Nephron progenitor cell (in vitro differentiated cells): ENCODE measurements at regions not wholly inside any gene's neighbourhood (a gene's known extent, or its start where the extent isn't known, plus 50 kb on each side); places are given as distances from the start of the nearest gene placed in this dataset.

Experiments
- DNase-seq: peaks from one replicate; pipeline ENCODE4 v3.0.0; 2021
- H3K27ac Mint-ChIP-seq: 2 replicates; pipeline ENCODE4 v1.8.0; 2021; ENCODE audit warnings: mild to moderate bottlenecking, moderate library complexity, mixed read lengths
- H3K27me3 Mint-ChIP-seq: 2 replicates; pipeline ENCODE4 v1.8.0; 2021; ENCODE audit warnings: mild to moderate bottlenecking, low read depth, mixed read lengths; ENCODE audit not compliant: poor library complexity
- H3K36me3 Mint-ChIP-seq: 2 replicates; pipeline ENCODE4 v1.8.0; 2021; ENCODE audit warnings: low read depth, mixed read lengths
- H3K4me1 Mint-ChIP-seq: 2 replicates; pipeline ENCODE4 v1.8.0; 2021; ENCODE audit warnings: mixed read lengths
- H3K4me3 Mint-ChIP-seq: 2 replicates; pipeline ENCODE4 v1.8.0; 2021; ENCODE audit warnings: mild to moderate bottlenecking, moderate library complexity, mixed read lengths
- H3K9me3 Mint-ChIP-seq: 2 replicates; pipeline ENCODE4 v1.8.0; 2021; ENCODE audit warnings: mild to moderate bottlenecking, moderate library complexity, mixed read lengths
- TF ChIP-seq, protein P1 (sequence below): fragments of 200-600 bp; sonication (generic); IDR thresholded peaks from 2 replicates; pipeline ENCODE4 v1.5.0; 2021; ENCODE audit warnings: antibody characterized with exemption

DNA sequence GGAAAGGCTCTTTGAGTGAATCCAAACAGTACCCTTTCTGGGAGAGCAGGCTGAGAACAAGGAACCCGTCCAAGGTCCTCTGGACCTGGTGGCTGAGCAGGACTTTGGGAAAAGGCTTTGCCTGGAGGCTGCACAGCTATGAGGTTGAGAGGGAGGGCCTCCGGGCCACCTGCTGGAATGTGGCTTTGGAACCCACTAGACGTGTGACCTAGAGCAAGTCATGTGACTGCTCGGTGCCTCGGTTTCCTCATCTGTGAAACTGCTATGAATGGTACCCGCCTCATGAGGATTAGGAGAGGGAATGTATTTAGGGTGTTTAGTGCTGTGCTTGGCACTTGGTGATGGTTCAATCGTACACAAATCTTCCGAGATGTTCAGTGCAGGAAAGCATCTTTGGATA is 50.4 kb downstream of the HAPSTR1 start:
- Mint-ChIP-seq H3K27me3 (peaks cover 9% of the 10 kb centered on the region), H3K9me3 (peaks cover 22% of the 10 kb centered on the region), H3K4me1 (peaks cover 5% of the 10 kb centered on the region), H3K27ac (no peak overlapping the region), H3K36me3 (peaks cover 16% of the 10 kb centered on the region), H3K4me3 (no peak overlapping the region)
- no peak for DNase-seq
- TF ChIP-seq, protein P1, sequence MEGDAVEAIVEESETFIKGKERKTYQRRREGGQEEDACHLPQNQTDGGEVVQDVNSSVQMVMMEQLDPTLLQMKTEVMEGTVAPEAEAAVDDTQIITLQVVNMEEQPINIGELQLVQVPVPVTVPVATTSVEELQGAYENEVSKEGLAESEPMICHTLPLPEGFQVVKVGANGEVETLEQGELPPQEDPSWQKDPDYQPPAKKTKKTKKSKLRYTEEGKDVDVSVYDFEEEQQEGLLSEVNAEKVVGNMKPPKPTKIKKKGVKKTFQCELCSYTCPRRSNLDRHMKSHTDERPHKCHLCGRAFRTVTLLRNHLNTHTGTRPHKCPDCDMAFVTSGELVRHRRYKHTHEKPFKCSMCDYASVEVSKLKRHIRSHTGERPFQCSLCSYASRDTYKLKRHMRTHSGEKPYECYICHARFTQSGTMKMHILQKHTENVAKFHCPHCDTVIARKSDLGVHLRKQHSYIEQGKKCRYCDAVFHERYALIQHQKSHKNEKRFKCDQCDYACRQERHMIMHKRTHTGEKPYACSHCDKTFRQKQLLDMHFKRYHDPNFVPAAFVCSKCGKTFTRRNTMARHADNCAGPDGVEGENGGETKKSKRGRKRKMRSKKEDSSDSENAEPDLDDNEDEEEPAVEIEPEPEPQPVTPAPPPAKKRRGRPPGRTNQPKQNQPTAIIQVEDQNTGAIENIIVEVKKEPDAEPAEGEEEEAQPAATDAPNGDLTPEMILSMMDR = no peak

DNA sequence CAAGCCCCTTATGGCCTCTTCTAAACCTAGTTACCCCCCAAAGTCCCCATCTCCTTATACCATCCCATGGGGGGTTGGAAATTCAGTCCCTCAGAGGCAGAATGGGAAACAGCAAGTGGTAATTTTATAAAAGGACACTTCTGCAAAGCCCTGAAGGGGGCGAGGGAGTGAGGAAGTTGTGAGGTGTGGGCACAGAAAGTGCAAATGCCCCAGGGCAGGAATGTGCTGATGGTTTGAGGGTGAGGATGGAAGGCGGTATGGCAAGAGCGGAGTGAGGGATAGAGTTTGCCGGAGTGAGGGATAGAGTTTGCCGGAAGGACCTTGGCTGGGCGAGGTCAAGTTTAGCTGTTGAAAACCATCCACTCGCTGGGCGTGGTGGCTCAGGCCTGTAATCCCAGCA is 52.7 kb downstream of the HAPSTR1 start:
- Mint-ChIP-seq H3K4me1 (peaks cover 14% of the 10 kb centered on the region), H3K27me3 (peaks cover 5% of the 10 kb centered on the region), H3K36me3 (peaks cover 16% of the 10 kb centered on the region), H3K9me3 (peaks cover 22% of the 10 kb centered on the region), H3K27ac (no peak overlapping the region), H3K4me3 (no peak overlapping the region)
- TF ChIP-seq, protein P1 = no peak
- no peak for DNase-seq

DNA sequence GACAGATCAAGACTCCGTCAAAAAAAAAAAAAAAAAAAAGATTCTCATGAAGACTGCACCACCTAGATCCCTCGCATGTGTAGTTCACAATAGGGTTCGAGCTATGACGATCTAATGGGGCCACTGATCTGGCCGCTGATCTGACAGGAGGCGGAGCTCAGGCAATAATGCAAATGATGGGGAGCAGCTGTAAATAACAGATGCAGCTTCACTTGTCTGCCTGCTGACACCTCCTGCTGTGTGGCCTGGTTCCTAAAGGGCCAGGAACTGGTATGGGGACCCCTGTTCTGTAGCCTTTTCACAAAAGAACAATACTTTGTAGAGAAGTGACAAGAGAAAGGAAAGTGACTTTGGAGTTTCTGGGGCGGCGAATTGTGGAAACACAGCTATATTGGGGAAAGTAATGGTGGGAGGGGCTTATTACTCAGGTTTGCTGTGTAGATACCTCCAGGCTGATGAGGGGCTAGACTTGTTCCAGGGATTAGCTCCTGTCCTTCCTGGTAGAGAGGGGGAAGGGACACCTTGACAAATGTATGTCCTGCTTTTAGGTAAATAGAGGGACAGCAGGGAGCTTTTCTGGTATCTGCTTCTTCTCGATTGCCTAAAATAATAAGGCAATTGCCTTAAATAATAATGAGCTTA is 57.1 kb downstream of the HAPSTR1 start:
- Mint-ChIP-seq H3K4me1 (peaks cover 26% of the 10 kb centered on the region), H3K36me3 (peaks cover 11% of the 10 kb centered on the region)
- TF ChIP-seq, protein P1 = no peak

DNA sequence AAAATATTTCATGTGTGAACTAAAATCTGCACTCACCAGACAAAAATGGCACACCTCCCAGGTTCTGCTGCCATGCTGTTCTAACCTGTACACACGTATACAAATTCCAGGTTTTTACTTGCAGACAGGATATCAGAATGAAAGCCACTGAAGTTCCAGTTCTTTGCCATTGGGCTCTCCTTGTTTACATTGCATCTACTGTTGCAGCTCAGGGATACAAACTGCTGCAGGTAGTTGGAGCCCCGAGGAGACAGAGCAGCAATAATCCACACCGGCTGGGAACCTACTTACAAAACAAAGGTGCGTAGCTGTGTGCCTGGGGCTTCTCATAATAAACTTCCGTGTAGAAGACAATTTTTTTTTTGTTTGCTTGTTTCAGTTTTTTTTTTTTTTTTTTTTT is 59.6 kb downstream of the HAPSTR1 start:
- TF ChIP-seq, protein P1 = no peak
- H3K36me3 Mint-ChIP-seq = no peaks in the 10 kb centered on the region
- H3K27me3 Mint-ChIP-seq = peaks cover 14% of the 10 kb centered on the region
- no peak overlapping the region for H3K27ac Mint-ChIP-seq
- no peak for DNase-seq
- peaks cover 38% of the 10 kb centered on the region for H3K4me1 Mint-ChIP-seq
- peaks cover 8% of the 10 kb centered on the region for H3K9me3 Mint-ChIP-seq
- H3K4me3 Mint-ChIP-seq = no peak overlapping the region

More for the DNA sequence above, 57.1 kb downstream of the HAPSTR1 start:
- DNase-seq = no peak
- peaks cover 13% of the 10 kb centered on the region for H3K27me3 Mint-ChIP-seq
- H3K9me3 Mint-ChIP-seq = peaks cover 13% of the 10 kb centered on the region
- no peak overlapping the region for H3K4me3 Mint-ChIP-seq
- H3K27ac Mint-ChIP-seq = peak overlapping the region; percentile 11

DNA sequence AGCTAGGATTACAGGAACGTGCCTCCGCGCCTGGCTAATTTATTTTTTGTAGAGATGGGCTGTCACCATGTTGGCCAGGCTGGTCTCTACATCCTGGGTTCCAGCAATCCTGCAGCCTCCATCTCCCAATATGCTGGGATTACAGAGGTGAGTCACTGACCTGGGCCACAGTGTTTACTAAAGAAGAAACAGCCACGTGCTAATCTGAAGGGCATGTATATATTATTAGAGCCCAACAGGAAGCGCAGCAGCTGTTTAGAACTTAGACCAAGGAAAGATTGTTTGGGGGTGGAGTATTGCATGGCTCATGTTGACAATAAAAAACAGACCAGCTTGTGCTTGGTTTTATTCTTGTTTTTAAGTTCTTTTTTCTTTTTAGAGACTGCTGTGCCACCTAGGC is 60.2 kb downstream of the HAPSTR1 start:
- Mint-ChIP-seq H3K9me3 (peaks cover 8% of the 10 kb centered on the region), H3K27me3 (peaks cover 14% of the 10 kb centered on the region), H3K4me3 (no peak overlapping the region), H3K36me3 (no peaks in the 10 kb centered on the region), H3K27ac (no peak overlapping the region), H3K4me1 (peaks cover 38% of the 10 kb centered on the region)
- no peak for DNase-seq
- TF ChIP-seq, protein P1 = no peak
